ENCODE measurements at regions not wholly inside any gene's neighbourhood (a gene's known extent, or its start where the extent isn't known, plus 50 kb on each side); places are given as distances from the start of the nearest gene placed in this dataset.
A peak's percentile ranks its signal among the peaks of the same experiment; 100 is the strongest.

DNA sequence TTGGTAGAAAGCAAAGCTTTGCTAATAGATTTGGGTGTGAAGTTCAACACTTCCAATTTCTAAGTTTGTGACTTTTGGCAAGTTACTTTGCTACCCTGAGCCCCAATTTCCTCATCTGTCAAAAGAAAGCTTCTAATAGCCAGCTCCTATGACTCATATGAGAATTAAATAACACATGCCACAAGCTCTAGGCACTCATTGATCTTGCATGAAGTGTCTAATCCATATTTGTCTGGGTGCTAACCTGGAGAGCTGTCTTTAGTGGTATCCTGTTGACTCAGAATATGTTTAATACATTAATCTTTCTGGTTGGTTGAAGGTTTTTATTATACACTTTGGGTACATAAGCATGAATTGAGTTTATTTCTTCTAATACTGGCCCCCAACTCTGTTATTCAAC, 188.8 kb downstream of the POSTN start:
- no peak for DNase-seq (ENCODE audit: low read depth)

DNA sequence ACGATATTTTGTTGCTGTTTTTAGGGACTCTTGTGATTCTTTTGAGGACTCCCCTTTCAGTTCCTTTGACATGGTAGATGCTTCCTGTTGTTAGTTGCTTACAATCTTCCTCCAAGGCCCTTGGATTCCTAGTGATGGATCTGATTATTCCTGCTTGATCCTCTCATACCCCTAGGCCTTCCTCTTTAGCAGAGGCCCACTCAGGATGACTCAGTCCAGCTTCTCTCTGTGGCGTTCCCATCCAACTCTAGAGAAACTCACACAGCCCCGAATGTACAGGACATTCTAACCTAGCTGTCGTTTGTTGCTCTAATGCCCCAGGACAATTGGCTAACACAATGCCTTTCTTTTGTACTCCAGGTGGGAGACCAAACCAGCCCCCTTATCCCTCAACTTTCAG, 191.4 kb downstream of the POSTN start:
- no peak for DNase-seq (ENCODE audit: low read depth)

GRCh38 chr13:37406031-37406430, 192.5 kb downstream of the POSTN start:
- DNase-seq (ENCODE audit: low read depth) = no peak

GRCh38 chr13:37403776-37404527, 194.6 kb downstream of the POSTN start:
- DNase-seq (ENCODE audit: low read depth) = peak; percentile 96

GRCh38 chr13:37401721-37402120, 196.8 kb downstream of the POSTN start:
- no peak for DNase-seq (ENCODE audit: low read depth)

- no peak for DNase-seq (ENCODE audit: low read depth)
Observed at GRCh38 chr13:37397535-37397934, 201.0 kb downstream of the POSTN start.

DNA sequence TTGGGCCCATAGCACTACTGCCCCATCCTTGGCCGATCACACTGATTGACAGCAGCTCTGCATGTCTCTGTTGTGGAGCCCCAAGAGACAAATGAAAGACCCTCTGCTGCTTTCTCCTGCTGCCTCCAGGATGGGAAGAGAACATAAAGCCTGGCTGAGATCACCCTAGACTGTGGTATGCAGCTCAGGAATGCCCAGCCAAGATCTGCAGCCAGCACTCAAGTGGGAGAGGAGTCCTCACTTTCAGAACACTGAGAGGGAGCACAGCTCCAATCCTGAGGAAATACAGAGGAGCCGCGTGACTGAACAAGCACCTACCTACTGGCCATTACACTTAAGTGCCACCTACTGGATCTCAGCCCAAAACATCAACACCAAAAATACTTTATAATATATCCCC, 203.0 kb downstream of the POSTN start:
- peak; percentile 62 for DNase-seq (ENCODE audit: low read depth)

DNA sequence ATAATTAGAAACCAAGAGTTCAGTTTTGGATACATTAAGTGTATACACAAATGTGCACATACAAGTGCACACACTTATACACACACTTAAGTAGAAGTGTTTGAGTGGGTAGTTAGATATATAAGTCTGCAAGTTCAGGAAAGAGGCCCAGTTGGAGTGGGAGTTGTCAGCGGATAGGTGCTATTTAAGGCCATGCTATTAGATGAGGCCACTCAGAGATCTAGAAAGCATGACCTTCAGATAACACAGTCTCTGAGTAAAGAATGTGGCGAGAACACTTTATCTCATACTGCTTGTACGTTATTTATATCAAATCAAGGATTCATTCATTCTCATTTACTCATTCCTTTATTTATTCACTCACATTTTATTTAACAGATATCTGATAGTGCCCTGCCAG, 206.2 kb downstream of the POSTN start:
- no peak for DNase-seq (ENCODE audit: low read depth)

- DNase-seq (ENCODE audit: low read depth) = no peak
Observed at GRCh38 chr13:37390735-37391134, 207.8 kb downstream of the POSTN start.

- peak; percentile 90 for DNase-seq (ENCODE audit: low read depth)
Observed at GRCh38 chr13:37385956-37386670, 212.5 kb downstream of the POSTN start.

DNA sequence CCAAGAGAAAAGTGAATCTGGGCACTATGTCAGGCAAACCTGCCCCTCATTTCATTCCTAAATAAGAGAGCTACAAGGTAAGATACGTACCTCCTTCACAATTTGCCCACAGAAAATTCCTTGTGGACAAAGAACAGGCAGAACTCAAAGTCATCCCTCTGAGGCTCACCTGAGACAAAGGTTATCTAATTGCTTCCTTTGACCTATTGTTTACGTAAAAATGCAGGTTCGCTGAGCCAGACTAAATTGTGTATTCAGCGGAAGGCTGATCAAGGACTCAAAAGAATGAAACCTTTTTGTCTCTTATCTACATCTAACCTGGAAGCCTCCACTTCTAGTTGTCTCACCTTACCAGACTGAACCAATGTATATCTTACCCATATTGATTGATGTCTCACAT, 213.3 kb downstream of the POSTN start:
- DNase-seq (ENCODE audit: low read depth) = no peak

DNA sequence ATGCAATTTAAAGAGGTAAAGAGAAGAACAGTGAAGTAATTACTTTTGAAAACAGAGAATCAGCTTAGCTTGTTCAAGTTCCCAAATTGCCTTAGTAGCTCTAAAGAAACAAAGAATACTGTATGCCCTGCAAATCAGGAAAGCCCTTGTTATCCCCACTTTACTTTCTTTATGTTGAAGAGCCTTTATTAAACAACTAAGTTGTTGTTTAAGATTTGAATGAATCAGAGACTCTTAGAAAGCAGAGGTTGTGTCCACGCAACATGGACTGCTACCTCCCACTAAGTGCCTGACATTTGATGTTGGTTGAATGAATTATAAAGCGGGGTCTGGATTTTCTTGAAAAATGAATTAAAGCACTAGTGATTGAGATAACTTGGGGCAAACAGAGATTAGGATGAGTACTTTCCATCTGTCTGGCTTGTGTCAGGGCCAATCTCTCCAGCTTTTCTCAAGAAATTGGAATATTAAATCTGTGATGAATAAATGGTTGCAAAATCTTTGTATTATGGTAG, 214.7 kb downstream of the POSTN start:
- no peak for DNase-seq (ENCODE audit: low read depth)

DNA sequence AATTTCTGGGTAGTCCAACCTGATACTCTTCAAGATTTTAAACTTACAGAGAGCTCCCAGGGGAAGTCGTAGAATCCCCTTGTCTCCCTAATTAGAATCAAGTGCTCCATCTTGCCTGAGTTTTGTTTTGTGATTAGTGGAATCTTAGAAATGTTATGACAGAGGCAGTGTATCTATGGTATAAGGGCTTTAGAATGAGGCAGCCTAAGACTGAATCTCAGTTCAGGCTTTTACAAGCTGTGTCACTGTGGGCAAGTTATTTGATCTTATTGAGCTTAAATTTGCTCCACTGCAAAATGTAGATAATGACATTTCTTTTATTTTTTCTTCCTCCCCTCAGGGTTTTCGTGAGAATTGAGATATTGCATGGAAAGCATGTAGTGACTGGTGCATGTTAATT, 215.5 kb downstream of the POSTN start:
- peak; percentile 63 for DNase-seq (ENCODE audit: low read depth)

- peak; percentile 71 for DNase-seq (ENCODE audit: low read depth)
Observed at GRCh38 chr13:37382146-37382545, 216.4 kb downstream of the POSTN start.

GRCh38 chr13:37381502-37381901, 217.1 kb downstream of the POSTN start:
- peak; percentile 27 for DNase-seq (ENCODE audit: low read depth)

- DNase-seq (ENCODE audit: low read depth) = peak; percentile 44
Observed at GRCh38 chr13:37379841-37380240, 218.7 kb downstream of the POSTN start.

DNA sequence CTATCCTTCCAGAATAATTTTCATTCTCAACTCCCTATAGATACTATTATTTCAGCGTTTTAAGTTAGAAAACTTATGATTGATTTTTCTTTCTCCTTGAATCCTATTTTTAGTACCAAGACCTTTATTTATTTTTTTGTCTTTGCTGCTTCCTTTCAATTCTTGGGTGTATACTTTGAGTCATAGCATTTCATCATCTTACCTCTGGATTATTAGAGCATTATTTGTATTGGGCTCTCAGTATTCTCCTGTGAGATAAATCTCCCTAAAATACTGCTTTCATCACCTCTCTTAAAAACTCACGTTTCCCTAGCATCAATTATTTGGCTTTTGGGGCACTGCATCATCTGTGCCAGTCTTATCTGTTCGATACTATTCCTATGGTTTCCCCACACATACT, 222.8 kb downstream of the POSTN start:
- no peak for DNase-seq (ENCODE audit: low read depth)

DNA sequence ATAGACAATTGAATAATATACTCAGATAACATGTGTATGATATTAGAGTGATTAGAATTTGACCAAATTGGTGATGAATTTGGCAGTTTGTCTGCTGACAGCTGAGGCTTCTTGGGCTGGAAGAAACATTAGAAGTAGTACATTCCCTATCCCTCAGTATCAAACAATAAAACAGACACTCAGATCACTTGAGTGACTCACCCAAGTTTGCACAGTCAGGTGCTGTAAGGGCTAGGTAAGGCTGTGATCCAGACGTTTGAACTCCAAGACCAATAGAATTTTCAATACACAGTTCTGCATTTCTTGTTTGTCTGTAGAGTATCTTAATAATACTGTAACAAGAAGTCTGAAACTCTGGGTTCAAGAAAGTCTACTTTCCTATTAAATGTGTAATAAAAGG, 223.5 kb downstream of the POSTN start:
- DNase-seq (ENCODE audit: low read depth) = no peak

- peak; percentile 63 for DNase-seq (ENCODE audit: low read depth)
Observed at GRCh38 chr13:37369616-37370015, 229.0 kb downstream of the POSTN start.

GRCh38 chr13:37368501-37368900, 230.1 kb downstream of the POSTN start:
- no peak for DNase-seq (ENCODE audit: low read depth)

GRCh38 chr13:37366044-37366770, 232.4 kb downstream of the POSTN start:
- DNase-seq (ENCODE audit: low read depth) = no peak

DNA sequence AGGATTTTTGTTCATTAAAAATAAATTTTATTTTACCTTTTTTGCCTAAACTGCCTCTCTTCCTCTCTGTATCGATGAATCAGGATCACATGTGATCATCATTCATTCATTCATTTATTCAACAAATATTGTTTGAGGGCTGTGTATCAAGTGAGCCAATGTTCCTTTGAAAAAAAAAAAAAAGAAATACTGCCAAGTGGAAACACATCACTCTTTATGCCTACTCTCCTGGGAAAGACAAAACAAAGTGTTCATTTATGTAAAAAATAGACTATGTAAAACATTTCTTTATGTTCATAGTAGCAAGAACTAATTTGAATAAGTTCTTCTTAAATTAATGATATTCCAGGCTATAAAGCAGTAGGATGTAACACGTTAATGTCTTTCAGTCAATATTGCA, 233.1 kb downstream of the POSTN start:
- no peak for DNase-seq (ENCODE audit: low read depth)

DNA sequence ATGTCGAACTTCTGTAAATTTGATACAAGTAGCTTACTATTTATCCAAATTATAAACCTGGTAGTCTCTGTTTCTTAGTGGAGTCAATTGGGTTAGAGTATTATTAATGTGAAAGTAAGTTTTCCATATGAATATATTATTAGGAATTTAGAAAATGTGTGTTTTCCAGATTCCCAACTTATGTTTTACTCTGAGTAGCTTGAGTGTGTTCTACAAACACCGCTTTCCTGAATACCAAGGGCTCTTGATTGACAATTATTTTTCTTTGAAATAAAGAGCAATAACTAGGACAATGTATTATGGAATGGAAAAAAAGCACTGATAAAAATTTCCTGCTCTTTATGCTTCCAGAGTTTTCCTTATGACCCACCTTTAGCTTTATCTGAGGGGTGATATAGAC, 233.6 kb downstream of the POSTN start:
- no peak for DNase-seq (ENCODE audit: low read depth)
